HepG2 (cell line): ENCODE measurements at regions not wholly inside any gene's neighbourhood (a gene's known extent, or its start where the extent isn't known, plus 50 kb on each side); places are given as distances from the start of the nearest gene placed in this dataset.

Experiments used
- ATAC-seq: fragments of 200-7000 bp; cut with Tn5 transposase; 3 replicates; pipeline ENCODE4 v1.9.1; 2020; ENCODE audit warnings: mild to moderate bottlenecking, moderate library complexity
- BruUV-seq: library from RNA; stranded (reverse); fragments of 400-500 nt; replicated peaks from 2 replicates; lab custom pipeline; 2021; lab: Mats Ljungman, UMichigan
- CTCF ChIA-PET: fragments of 300-600 bp; formaldehyde crosslinking; extraction: SDS; loops from one replicate; lab custom pipeline; 2021; ENCODE audit warnings: low total read pairs, inconsistent platforms, low intra/inter-chr PET ratio; lab: Yijun Ruan, JAX
- POLR2A ChIA-PET: fragments of 350-600 bp; sonication (Branson Sonifier 250); formaldehyde crosslinking; loops from one replicate; lab custom pipeline; 2020; ENCODE audit warnings: antibody characterized with exemption, inconsistent platforms; lab: Yijun Ruan, JAX
- DNase-seq: peaks from one replicate; pipeline ENCODE4 v3.0.0-alpha.2; 2015; ENCODE audit warnings: low spot score
- FAIRE-seq: peaks from 3 replicates; lab custom pipeline; 2011; peaks lifted over from hg19 to GRCh38; lab: Jason Lieb, UNC
- H2AFZ ChIP-seq: one replicate; pipeline ENCODE4 v1.6.1; 2011; ENCODE audit warnings: low read length, inconsistent platforms
- H3K27ac ChIP-seq: fragments of 300-600 bp; 3 replicates; pipeline ENCODE4 v1.8.0; 2011; ENCODE audit warnings: mixed run types, mild to moderate bottlenecking, mixed read lengths, low read length, inconsistent platforms; ENCODE audit not compliant: insufficient read depth; ENCODE audit errors: extremely low read length
- H3K27me3 ChIP-seq, 2 experiments: fragments of 200-600 bp in 1 of 2; 2 replicates in 1 of 2; 3 replicates in 1 of 2; pipeline versions ENCODE4 v1.6.0 to v1.8.0; 2011; ENCODE audit warnings: low read length in 2 of 2, mild to moderate bottlenecking in 2 of 2, moderate library complexity in 2 of 2, inconsistent platforms in 1 of 2; ENCODE audit not compliant: insufficient read depth in 2 of 2, control insufficient read depth in 1 of 2
- H3K36me3 ChIP-seq, 2 experiments: fragments of 200-600 bp in 1 of 2; replicated peaks in 1 of 2; 2 replicates in 1 of 2; 3 replicates in 1 of 2; pipeline versions ENCODE4 v1.5.1 to v1.8.0; 2011; ENCODE audit warnings: low read length in 2 of 2, inconsistent platforms in 1 of 2; ENCODE audit not compliant: insufficient read depth in 2 of 2, control insufficient read depth in 1 of 2
- H3K4me1 ChIP-seq: 2 replicates; pipeline ENCODE4 v1.5.1; 2012; ENCODE audit warnings: low read length, inconsistent platforms; ENCODE audit not compliant: insufficient read depth
- H3K4me2 ChIP-seq: 2 replicates; pipeline ENCODE4 v1.6.0; 2011; ENCODE audit warnings: low read depth, low read length, inconsistent platforms
- H3K4me3 ChIP-seq, 3 experiments: fragments of 200-600 bp in 1 of 3; sonication (generic), shearing (Covaris generic) in 1 of 3; replicated peaks in 1 of 3; 2 replicates each; pipeline ENCODE4 v1.5.1; 2011 to 2016; ENCODE audit warnings: low read length in 3 of 3, inconsistent platforms in 2 of 3, low read depth in 2 of 3, mild to moderate bottlenecking in 2 of 3, control low read depth in 1 of 3, mixed read lengths in 1 of 3; ENCODE audit not compliant: insufficient read depth in 1 of 3
- H3K79me2 ChIP-seq: one replicate; pipeline ENCODE4 v1.6.1; 2011; ENCODE audit warnings: low read length, inconsistent platforms; ENCODE audit not compliant: insufficient read depth
- H3K9ac ChIP-seq: 2 replicates; pipeline ENCODE4 v1.6.0; 2011; ENCODE audit warnings: mild to moderate bottlenecking, low read depth, low read length, inconsistent platforms; ENCODE audit not compliant: insufficient read depth
- H3K9me3 ChIP-seq: 2 replicates; pipeline ENCODE4 v1.5.1; 2012; ENCODE audit warnings: mild to moderate bottlenecking, low read length
- H4K20me1 ChIP-seq: 2 replicates; pipeline ENCODE4 v1.6.0; 2011; ENCODE audit warnings: inconsistent platforms, mild to moderate bottlenecking, low read length, moderate library complexity; ENCODE audit not compliant: insufficient read depth
- RAD21 ChIP-seq: fragments of 450-650 bp; formaldehyde crosslinking; IDR thresholded peaks from 2 replicates; pipeline ENCODE4 v1.5.0; 2020; ENCODE audit warnings: mild to moderate bottlenecking
- RNF2 ChIP-seq: fragments of 450-650 bp; conservative IDR thresholded peaks from 2 replicates; pipeline ENCODE4 v1.6.1; 2016; ENCODE audit warnings: low read depth
- RXRB ChIP-seq: IDR thresholded peaks from 2 replicates; pipeline ENCODE4 v1.6.1; 2016; ENCODE audit warnings: borderline replicate concordance, missing genetic modification reagents, missing compliant biosample characterization
- SALL1 ChIP-seq: sonication (generic); formaldehyde crosslinking; IDR thresholded peaks from 2 replicates; pipeline ENCODE4 v1.8.0; 2022; ENCODE audit warnings: mild to moderate bottlenecking, missing genetic modification reagents
- SMARCE1 ChIP-seq: fragments of 450-650 bp; IDR thresholded peaks from 2 replicates; pipeline ENCODE4 v1.6.1; 2017; ENCODE audit warnings: borderline replicate concordance
- ZNF432 ChIP-seq: sonication (generic); formaldehyde crosslinking; IDR thresholded peaks from 2 replicates; pipeline ENCODE4 v1.5.0; 2020; ENCODE audit warnings: missing genetic modification reagents, mild to moderate bottlenecking, borderline replicate concordance
- WGBS: methylation state at CpG from one replicate; pipeline ENCODE4 v1.1.6; 2017; ENCODE audit warnings: low lambda C conversion rate; 5-methylcytosine and 5-hydroxymethylcytosine counted together
- in situ Hi-C: cut with HindIII; loops from 2 replicates; pipeline ENCODE4 v1.10.0; 2017; ENCODE audit warnings: low pct_unique_long_range_greater_than_20kb; ENCODE audit not compliant: extremely low pct_ligation_motif_present
- intact Hi-C: fragments of 100-400 bp; cut with micrococcal nuclease; formaldehyde crosslinking; loops from one replicate; pipeline ENCODE4 v1.10.0; 2022; ENCODE audit not compliant: unreplicated experiment
- TF ChIP-seq, protein P1 (sequence below): sonication (generic); formaldehyde crosslinking; IDR thresholded peaks from 2 replicates; pipeline ENCODE4 v1.5.0; 2020; ENCODE audit warnings: mild to moderate bottlenecking, missing genetic modification reagents, moderate library complexity
- TF ChIP-seq, protein P2 (sequence below): sonication (generic); formaldehyde crosslinking; IDR thresholded peaks from 2 replicates; pipeline ENCODE4 v1.8.0; 2022; ENCODE audit warnings: missing genetic modification reagents, mild to moderate bottlenecking, moderate library complexity, borderline replicate concordance
- TF ChIP-seq, protein P3 (sequence below): IDR thresholded peaks from 2 replicates; pipeline ENCODE4 v1.6.1; 2016; ENCODE audit warnings: low read depth, borderline replicate concordance
- TF ChIP-seq, protein P4 (sequence below), 2 experiments: sonication (generic) in 1 of 2; formaldehyde crosslinking in 1 of 2; IDR thresholded peaks; 2 replicates each; pipeline versions ENCODE4 v1.6.1 to v1.9.0; 2014 to 2022; ENCODE audit warnings: antibody characterized with exemption in 1 of 2, borderline replicate concordance in 1 of 2, inconsistent platforms in 1 of 2, low read depth in 1 of 2, missing genetic modification reagents in 1 of 2

DNA sequence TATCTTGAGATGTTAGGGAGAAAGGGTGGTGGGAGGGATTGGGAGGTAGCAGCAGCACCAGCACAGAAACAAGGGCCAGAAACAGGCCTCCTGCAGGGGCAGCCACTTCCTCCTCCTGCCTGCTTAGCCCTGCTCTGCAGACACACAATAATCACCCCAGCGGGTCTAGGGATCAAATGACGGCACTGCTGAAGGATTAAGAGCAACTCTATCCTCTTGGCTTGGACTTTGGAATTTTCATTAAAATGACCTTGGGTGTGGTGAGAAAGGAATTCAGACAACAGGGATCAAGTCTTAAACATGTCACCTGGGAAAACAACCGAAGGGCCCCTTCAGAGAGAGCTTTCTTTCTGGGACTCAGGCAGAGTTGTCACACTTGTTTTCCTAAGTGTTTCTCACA is 353.4 kb downstream of the SPRY1 start (continued):
- TF ChIP-seq, protein P1, sequence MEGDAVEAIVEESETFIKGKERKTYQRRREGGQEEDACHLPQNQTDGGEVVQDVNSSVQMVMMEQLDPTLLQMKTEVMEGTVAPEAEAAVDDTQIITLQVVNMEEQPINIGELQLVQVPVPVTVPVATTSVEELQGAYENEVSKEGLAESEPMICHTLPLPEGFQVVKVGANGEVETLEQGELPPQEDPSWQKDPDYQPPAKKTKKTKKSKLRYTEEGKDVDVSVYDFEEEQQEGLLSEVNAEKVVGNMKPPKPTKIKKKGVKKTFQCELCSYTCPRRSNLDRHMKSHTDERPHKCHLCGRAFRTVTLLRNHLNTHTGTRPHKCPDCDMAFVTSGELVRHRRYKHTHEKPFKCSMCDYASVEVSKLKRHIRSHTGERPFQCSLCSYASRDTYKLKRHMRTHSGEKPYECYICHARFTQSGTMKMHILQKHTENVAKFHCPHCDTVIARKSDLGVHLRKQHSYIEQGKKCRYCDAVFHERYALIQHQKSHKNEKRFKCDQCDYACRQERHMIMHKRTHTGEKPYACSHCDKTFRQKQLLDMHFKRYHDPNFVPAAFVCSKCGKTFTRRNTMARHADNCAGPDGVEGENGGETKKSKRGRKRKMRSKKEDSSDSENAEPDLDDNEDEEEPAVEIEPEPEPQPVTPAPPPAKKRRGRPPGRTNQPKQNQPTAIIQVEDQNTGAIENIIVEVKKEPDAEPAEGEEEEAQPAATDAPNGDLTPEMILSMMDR (CRISPR knock-in tag): 0 out of 2 replicates have a peak, but pooled peaks have one; percentile 8
- TF ChIP-seq SALL1 (CRISPR knock-in tag) (peak; percentile 42), RNF2 (no peak)
- TF ChIP-seq, protein P2, sequence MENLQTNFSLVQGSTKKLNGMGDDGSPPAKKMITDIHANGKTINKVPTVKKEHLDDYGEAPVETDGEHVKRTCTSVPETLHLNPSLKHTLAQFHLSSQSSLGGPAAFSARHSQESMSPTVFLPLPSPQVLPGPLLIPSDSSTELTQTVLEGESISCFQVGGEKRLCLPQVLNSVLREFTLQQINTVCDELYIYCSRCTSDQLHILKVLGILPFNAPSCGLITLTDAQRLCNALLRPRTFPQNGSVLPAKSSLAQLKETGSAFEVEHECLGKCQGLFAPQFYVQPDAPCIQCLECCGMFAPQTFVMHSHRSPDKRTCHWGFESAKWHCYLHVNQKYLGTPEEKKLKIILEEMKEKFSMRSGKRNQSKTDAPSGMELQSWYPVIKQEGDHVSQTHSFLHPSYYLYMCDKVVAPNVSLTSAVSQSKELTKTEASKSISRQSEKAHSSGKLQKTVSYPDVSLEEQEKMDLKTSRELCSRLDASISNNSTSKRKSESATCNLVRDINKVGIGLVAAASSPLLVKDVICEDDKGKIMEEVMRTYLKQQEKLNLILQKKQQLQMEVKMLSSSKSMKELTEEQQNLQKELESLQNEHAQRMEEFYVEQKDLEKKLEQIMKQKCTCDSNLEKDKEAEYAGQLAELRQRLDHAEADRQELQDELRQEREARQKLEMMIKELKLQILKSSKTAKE (CRISPR knock-in tag): no peak

DNA sequence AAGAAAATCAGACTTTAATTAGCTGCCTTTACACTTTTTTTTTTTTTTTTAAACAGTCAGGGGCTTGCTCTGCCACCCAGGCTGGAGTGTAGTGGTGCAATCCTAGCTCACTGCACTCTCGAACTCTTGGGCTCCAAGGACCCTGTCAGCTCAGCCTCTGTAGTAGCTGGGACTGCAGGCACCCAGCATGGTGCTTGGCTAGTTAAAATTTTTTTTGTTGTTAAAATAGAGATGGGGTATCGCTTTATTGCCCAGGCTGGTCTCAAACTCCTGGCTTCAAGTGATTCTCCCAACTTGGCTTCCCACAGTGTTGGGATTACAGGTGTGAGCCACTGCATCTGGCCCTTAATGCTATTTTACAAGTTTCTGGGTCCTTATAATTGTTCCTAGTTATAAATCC is 359.1 kb downstream of the SPRY1 start:
- Histone ChIP-seq H4K20me1 (no peaks in the 10 kb centered on the region), H3K27me3 (no peaks in the 10 kb centered on the region), H3K36me3 (no peaks in the 10 kb centered on the region), H3K4me3 (no peak overlapping the region), H2AFZ (no peak overlapping the region), H3K4me1 (peaks cover 2% of the 10 kb centered on the region), H3K9ac (no peak overlapping the region), H3K9me3 (no peaks in the 10 kb centered on the region), H3K79me2 (no peaks in the 10 kb centered on the region), H3K4me2 (no peak overlapping the region), H3K27ac (no peak overlapping the region)
- CTCF ChIA-PET: no interaction called here
- no peak for FAIRE-seq
- intact Hi-C loops (no loop called here), in situ Hi-C loops (loop anchor here (25.0 kb wide), 1 partner anchor 507 kb away; no protein-coding TSS in a partner anchor)
- ATAC-seq: no peak
- WGBS: 61% methylated on average over 2 of the region's 2 CpGs
- no TSS peak for BruUV-seq
- no peak for DNase-seq
- POLR2A ChIA-PET: no interaction called here
- TF ChIP-seq, protein P3, sequence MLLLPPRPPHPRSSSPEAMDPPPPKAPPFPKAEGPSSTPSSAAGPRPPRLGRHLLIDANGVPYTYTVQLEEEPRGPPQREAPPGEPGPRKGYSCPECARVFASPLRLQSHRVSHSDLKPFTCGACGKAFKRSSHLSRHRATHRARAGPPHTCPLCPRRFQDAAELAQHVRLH: no peak
- no peak for TF ChIP-seq RAD21 (CRISPR knock-in tag)
- TF ChIP-seq RXRB (CRISPR knock-in tag): no peak
- TF ChIP-seq, protein P4, sequence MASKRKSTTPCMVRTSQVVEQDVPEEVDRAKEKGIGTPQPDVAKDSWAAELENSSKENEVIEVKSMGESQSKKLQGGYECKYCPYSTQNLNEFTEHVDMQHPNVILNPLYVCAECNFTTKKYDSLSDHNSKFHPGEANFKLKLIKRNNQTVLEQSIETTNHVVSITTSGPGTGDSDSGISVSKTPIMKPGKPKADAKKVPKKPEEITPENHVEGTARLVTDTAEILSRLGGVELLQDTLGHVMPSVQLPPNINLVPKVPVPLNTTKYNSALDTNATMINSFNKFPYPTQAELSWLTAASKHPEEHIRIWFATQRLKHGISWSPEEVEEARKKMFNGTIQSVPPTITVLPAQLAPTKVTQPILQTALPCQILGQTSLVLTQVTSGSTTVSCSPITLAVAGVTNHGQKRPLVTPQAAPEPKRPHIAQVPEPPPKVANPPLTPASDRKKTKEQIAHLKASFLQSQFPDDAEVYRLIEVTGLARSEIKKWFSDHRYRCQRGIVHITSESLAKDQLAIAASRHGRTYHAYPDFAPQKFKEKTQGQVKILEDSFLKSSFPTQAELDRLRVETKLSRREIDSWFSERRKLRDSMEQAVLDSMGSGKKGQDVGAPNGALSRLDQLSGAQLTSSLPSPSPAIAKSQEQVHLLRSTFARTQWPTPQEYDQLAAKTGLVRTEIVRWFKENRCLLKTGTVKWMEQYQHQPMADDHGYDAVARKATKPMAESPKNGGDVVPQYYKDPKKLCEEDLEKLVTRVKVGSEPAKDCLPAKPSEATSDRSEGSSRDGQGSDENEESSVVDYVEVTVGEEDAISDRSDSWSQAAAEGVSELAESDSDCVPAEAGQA (IDR thresholded peaks at IDR 0.05; ENCODE audit: low read depth): no peak
- TF ChIP-seq, protein P4 (CRISPR knock-in tag; IDR thresholded peaks at IDR 0.05; ENCODE audit: borderline replicate concordance): no peak
- TF ChIP-seq SMARCE1: no peak
- no peak for TF ChIP-seq ZNF432 (CRISPR knock-in tag)
